ENCODE measurements at regions not wholly inside any gene's neighbourhood (a gene's known extent, or its start where the extent isn't known, plus 50 kb on each side); places are given as distances from the start of the nearest gene placed in this dataset.
"Not testable (repeated sequence)": the region's sequence is repeated elsewhere in the genome, so short reads cannot be mapped to it uniquely, and the experiment has no call there.

DNA sequence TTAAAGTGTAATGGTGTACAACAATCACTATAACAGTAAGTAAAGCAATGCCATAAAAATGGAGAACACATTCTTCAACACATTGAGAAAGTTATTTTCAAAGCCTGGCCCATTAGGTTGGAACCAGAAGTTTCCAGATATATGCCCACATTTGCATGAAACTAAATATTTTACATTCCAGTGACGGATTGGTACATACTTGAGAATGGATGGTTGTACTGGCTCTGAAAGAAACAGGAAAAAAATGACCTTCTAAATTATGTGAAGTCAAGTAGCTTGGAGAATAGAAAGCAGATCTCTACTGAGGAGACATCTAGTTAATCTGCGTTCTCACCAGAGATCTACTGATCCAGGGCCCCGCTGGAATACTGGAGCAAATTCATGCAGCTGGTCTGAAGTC, 1037.0 kb downstream of the NR2F1-AS1 start:
- DNase-seq: no peak

DNA sequence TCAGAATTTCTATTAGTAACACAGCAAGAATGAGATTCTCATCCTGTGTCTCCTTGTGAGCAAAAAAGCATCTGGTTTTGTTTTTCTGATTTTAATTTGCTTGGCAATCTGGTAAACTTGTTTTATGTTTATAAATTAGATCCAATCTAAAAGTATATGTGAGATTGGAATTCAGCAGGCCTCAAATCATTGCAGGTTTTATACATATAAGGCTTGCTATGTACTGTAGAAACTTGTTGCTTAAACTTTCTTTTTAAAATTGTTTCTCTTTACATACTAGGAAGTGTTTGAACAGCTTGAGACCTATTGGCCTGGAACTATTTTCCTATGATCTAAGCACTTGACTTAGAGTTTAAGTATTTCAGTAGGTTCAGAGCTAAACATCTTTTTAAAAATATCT, 1037.8 kb downstream of the NR2F1-AS1 start:
- no peak for DNase-seq

DNA sequence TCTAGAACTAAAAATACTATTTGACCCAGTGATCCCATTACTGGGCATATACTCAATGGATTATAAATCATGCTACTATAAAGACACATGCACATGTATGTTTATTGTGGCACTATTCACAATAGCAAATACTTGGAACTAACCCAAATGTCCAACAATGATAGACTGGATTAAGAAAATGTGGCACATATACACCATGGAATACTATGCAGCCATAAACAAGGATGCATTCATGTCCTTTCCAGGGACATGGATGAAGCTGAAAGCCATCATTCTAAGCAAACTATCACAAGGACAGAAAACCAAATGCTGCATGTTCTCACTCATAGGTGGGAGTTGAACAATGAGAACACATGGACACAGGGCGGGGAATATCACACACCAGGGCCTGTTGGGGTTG, 1039.0 kb downstream of the NR2F1-AS1 start:
- not testable (repeated sequence) for DNase-seq

DNA sequence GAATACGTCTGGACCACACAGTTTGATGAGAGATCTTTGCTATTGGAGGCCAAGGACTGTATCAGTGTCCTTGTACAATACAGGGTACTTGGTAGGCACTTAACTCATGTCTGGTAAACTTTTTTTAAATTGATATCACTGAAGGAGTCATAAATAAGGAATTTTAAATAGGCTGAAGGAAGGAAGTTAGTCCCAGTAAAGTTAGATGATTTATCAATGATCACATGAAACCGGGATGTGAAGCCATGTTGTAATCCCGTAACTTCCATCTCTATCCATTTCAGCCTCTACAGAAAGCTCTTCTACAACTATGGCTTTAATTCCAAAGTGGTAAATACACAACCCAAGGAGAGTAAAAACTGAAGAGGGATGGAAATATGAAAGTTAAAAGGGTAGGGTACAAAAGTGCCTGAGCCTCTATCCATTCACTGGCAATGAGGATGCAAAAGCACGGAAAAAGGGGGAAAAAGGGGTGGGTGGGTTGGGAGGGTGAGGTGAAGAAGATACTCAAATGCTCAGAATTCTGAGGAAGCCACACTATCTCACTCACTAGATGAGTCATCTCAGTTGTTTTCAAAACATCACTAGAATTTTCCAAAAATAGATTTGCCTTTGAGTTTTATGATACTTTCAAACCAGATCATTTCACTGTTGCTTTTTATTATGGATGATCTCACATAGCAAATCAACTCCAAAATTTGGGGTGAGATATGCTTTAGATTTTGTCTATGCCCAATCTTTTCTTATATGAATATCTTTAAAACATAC, 1053.5 kb downstream of the NR2F1-AS1 start:
- no peak for DNase-seq

DNA sequence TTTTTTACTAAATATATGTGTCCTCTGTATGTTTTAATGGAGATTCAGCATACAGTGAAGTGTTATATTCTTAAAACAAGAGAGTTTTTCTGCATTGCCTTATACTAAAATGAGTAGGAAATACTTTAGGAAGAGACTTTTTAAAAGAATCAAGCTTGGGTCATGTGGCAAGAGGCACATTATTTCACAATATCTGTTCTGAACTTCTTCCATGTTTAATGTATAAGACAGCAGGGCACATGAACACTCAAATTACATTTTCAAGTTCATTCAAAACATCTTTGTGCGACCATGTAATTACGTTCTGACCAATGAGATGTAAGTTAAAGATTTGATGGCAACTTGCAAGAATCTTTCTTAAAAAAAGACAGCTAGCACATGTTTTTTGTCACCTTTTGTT, 1055.9 kb downstream of the NR2F1-AS1 start:
- DNase-seq: no peak

DNA sequence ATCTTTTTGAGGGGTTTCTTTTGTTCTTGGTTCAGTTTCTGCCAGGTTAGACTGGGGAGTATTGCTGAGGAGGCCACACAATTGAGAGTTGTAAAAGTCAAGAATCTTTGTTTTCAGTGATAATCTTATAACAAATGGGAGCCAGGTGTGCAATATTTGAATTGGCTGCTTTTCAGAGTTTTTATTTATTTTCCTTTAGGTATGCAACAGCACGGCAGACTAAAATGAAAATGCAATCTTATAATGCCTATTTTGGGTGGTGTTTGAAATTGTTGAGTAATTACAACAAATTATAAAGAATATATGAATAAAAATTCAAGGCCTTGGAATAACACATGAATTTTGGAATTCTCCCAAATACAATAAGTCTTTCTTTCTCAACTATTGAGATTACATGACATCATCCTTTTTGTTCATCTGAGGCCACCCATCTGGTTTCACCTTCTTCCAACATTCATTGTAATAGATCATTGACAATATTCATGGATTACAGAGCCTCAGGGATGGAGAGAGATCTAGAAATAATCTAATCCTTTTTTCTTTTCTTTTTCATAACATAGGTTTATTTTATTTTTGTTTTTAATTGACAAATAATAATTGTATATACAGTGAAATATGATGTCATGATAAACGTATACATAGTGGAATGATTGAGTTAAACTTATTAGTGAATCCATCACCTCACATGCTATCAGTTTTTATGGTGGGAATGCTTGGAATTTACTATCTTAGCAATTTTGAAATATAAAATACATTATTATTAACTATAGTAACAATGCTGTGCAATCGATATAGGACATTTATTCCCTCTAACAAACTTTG, 1061.0 kb downstream of the NR2F1-AS1 start:
- DNase-seq: no peak

DNA sequence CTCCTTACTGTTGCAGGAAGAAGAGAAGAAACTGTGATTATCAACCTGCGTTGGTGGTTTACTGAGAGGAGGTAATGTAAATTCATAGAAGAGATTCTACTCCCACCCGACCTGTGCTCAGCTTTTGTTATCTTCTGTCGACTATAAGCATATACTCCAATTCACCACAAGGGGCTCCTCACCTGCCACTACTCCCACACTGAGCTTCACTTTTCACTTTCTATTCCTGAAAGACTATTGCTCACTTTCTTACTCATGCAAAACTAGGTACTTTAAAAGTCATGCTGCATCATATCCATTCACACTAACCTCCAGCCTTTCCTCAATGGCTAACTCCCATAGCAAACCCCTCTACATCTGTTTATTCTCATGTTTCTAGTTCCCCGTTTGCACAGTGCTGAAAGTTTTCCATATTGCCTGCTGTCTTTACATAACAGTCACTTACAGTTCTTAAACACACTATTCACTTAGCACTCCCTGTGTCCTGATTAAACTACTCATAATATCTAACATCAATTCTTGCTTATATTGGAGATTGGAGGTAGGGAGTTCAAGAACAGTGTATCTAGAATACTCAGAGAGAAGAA, 1062.6 kb downstream of the NR2F1-AS1 start:
- DNase-seq: no peak

DNA sequence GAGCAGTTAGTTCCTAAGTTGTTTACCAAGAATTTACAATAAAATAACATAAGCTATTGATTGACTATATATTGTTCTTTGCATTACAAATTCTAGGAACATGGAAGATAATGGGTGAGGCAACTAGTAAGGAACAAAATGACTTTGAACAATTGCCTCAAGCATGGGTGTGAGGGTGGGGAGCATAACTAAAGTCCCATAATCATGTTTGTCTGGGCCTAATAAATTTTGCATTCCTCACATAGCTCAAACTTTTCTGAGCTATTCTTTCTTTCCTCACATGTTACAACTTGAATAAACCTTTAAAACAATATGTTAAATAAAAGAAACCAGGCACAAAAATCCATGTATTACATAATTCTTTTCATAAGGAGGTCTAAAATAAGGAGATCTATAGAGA, 1066.1 kb downstream of the NR2F1-AS1 start:
- no peak for DNase-seq

DNA sequence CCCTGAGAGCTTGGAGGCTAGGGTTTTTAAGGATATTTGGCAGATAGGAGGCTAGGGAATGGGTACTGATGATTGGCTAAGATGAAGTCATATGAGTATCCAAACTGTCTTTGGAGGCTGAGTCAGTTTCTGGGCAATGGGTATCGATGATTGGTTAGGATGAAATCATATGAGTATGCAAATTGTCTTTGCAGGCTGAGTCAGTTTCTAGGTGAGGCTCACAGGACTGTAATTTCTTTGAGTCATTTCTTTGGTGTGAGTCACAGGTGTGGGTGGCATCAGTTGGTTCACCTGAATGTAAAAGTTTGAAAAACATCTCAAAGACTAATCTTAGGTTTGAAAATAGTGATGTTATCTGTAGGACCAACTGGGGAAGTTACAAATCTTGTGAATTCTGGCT, 1068.0 kb downstream of the NR2F1-AS1 start:
- DNase-seq: no peak

DNA sequence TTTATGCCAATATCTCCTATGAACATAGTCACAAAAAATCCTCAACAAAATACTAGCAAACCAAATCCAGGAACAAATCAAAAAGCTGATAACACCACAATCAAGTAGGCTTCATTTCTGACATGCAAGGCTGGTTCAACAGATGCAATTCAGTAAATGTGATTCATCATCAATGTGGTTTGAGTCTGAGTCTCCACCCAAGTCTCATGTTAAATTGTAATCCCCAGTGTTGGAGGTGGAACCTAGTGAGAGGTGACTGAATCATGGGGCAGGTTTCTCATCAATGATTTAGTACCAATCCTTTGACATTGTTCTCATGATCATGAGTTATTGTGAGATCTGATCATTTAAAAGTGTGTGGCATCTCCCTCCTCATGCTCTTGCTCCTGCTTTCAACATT, 1072.7 kb downstream of the NR2F1-AS1 start:
- DNase-seq: no peak

DNA sequence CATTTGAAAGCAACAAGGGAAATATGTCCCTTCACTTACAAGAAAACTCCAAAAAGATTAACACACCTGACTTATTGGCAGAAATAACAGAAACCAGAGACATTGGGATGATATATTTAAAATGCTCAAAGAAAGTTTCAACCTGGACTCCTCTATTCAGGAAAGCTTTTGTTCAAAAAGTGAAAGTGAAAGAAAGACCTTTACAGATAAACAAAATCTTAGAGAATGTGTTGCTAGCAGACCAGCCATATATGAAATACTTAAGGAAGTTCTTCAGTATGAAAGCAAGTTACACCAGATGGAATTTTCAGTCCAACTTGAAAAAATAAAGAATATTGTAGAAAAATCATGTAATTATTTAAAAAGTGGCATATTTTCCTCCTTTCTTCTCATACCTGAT, 1075.1 kb downstream of the NR2F1-AS1 start:
- DNase-seq: no peak

DNA sequence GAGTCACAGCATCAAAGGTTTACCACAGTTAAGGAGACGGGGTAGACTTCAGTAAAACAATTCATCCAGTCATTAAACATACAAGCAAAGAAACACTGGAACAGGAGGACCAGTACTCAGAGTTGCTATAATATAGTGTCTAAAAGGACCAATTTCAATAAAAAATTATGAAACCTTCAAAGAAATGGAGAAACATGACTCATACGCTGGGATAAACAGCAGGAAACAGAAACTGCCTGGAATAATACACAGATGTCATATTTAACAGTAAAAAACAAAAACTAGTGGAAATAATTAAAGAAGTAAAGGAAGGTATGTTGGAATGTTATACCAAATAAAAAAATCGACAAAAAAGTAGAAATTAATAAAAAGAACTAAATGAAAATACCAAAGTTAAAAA, 1075.9 kb downstream of the NR2F1-AS1 start:
- DNase-seq: no peak

DNA sequence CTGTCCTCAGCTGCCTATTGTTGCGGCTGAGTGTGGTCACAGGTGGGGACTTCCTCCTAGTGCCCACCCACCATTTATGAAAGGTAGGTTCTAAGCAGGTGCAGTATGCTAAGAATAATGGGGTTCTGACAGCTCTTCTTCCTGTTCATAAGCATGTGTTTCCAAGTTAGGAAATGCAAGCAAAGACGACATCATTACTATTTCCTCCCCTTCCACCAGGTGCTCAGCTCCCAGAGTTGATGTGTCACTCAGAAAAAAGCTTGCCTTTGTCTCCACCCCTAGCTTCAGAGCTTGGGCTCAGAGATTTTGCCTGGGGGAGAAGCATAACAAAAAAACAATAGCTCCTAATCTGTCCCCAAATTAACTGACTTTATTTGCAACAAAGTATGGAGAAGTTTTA, 1076.7 kb downstream of the NR2F1-AS1 start:
- no peak for DNase-seq

DNA sequence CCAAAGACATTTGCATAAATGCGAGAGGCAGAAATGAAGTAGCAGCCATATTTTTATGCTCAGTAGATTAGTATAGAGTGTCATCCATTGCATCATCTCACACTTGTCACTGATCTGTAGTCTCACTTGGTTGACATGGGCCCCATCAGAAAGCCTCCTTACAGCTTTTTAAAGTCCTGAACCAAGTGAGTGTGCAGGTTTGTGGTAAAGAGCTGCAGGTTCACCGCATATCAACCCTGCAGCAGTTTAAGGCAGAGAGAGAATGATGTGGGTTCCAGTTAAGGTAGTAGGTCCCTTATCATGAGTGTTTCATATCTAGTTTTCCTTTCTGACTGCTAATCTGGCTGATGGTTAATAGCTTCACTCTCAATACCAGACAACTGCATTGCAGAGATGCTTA, 1080.3 kb downstream of the NR2F1-AS1 start:
- DNase-seq: no peak

DNA sequence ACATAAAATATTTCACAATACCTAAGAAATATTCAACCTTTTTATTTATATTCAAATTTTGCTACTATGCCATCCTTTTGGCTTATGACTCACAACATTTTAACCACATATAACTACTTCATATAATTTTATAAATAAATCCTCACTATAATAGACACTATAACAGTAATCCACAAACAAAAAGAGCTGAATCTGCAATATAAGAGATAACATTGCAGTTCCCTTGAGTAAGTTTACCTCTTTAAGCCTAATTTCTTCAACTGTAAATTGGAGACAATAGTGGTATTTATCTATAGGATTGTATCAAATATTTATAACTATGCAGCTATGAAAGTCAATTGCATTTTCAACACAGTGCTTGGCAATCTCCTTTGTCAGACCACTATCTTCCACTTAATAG, 1084.5 kb downstream of the NR2F1-AS1 start:
- no peak for DNase-seq

DNA sequence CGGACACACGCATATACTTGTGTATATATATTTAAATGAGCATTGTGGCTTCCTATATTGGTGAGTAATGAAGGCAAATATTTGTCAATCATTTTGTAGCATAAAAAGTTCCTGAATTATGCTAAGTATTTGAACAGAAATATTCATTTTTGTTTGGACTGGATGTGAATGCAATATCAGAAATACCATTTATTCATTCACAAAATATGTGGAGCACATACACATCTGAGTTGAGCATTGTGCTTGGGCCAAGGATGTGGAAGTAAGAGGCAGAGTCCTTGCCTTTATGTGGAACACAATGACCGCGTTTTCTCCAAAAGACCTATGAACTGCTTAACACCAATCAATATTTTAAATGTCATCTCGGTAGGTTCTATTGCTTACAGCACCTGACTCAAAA, 1086.5 kb downstream of the NR2F1-AS1 start:
- DNase-seq: no peak

DNA sequence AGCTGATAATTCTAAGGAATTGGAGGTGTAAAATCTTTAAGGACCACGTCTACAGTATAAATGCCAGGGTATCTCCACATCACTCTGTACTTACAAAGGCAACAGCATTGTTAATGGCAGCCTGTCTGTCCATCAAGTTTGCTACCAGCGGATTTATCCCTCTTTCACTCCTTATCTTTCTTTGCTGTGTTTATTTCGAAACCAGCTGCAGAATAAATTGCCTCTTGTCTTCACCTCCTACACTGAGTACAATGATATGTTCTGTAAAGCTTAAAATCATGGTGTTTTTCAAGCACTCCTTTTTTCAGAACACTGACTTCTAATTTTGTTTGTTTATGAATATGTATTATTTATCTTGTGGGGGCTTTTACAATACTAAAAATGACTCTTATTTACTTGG, 1088.1 kb downstream of the NR2F1-AS1 start:
- no peak for DNase-seq

DNA sequence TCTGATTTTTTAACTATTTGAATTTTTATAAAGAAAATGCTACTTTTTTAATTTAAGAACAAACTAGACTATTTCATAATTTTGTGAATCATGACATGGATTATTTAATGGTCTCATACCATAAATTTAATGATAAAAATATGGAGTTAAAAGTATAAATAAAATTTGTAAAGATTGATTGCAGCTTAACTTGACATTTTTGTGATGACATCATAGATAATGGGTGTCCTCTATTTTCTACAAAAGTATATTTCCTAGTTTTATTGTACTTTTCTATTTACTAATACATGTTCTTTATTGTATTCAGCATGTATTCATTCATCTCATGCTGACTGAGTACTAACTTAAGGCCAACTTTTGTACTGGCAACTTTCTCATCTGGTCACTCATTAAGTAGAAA, 1096.5 kb downstream of the NR2F1-AS1 start:
- DNase-seq: no peak

DNA sequence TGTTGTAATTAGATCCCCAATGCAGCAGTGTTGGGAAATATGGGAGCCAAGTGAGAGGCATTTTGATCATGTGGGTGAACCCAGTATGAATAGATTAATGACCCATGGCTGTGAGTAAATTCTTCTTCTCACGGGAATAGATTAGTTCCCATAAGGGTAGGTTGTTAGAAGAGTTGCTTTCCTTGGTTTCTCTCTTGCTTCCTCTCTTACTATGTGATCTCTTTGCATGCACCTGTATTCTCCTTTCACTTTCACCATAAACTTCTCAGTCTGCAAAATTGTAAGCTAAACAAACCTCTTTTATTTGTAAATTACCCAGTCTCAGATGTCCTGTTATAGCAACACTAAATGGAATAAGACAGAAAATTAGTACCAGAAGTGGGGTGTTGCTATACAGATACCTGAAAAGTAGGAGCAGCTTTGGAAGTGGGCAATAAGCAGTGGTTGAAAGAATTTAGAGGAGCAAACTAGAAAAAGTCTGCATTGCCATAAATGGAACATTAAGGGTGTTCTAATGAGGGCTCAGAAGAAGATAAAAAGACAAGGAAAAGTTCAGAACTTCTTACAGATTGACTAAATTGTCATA, 1090.0 kb upstream of the ARRDC3 start:
- DNase-seq: no peak

DNA sequence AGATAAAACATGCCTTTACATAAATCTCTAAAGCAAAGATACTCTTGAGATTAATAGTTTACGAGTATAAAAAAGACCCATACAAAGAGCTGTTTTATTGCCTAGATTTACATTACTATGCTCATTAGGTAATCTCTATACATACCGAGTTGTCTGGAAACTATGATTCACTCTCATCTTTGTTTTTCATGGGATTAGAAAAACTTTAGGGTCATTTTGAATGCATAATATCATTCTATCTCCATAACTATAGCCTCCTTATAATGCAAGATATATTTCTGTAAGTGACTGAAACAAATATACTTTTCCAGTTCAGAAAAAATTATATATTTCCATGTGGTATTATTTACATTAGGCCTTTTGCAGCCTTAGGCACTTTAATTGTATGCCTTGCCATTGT, 1088.7 kb upstream of the ARRDC3 start:
- DNase-seq: no peak

DNA sequence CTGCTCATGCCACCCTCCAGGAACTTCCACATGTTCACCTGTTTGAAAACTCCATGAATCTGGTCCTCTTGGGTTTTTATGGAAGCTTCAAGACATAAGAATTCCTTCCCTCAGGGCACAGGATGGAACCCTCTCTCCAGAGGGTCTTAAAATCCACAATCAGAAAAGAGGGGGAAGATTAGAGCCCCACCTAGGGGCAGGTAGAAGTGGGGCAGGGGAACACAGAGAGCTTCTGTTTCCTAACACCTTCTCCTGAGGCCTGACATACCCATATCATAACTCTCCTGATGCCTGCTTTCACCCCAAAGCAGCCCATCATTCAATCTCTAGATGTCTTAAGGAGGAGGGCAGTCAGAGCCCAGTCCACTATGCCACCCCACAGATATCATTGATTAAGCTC, 1087.7 kb upstream of the ARRDC3 start:
- DNase-seq: no peak

DNA sequence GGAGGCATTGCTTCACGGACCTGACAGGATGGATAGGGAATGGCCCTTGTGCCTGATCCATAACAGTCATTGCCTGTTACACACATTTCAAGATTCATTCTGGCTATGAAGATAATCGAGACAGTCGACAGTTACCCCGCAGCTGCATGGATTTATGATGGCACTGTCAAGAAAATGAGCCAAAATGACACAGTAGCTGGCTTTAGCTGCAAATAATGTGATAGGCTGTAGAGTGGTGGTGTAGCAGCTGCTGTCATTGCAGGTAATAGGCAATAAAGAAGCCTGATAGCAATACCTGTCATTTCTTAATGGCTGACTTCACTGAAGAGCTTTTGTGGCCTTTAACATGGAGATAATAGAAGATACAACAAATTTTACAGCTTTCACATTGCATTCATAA, 1085.2 kb upstream of the ARRDC3 start:
- DNase-seq: no peak

DNA sequence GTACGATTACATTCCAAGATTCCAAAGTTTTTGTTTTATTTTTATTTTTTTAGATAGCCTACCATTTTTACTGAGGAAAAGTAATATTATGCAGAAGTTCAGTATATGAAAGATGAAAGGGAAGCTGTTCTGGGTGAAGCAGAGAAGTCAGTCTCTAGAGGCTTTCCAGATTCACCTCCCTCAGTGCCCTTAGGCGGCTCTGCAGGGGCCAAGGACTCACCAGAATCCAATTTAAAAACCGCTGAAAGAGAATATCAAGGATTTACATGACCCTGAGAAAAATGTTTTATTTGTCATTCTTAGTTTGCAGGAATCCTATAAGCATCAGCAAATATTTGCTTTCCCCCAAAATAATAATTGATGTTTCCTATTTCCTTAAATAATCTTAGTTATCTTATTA, 1084.6 kb upstream of the ARRDC3 start:
- no peak for DNase-seq

DNA sequence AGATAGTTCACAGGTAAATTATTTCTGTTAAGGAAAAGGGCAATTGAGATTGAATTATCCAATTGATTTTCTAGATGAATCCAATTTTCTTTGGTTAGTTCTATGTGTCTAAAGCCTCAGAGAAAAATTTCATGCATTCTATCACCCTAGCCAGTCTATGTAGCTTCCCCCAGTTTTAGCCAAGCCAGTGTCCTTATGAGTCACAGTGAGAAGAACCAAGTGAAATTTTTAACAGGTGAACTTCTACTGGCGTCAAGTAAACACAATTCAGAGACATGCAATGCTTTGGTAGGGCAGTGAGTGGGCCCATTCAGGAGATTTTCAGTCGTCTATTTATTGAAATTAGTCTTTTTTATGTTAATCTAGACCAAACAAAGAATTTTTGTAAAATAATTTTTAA, 1077.4 kb upstream of the ARRDC3 start:
- DNase-seq: no peak

Measured in stimulated activated CD4-positive, alpha-beta T cell treated with anti-CD3 and anti-CD28 coated beads, Interleukin-4, amount 100 ng/mL, for 24 hours (primary cell).